HG03097 (cell line): ENCODE measurements at regions not wholly inside any gene's neighbourhood (a gene's known extent, or its start where the extent isn't known, plus 50 kb on each side); places are given as distances from the start of the nearest gene placed in this dataset.

Experiments used
- ATAC-seq: cut with Tn5 transposase; IDR thresholded peaks from one replicate; pipeline ENCODE4 v1.9.1; 2021; ENCODE audit not compliant: unreplicated experiment, low FRiP score

DNA sequence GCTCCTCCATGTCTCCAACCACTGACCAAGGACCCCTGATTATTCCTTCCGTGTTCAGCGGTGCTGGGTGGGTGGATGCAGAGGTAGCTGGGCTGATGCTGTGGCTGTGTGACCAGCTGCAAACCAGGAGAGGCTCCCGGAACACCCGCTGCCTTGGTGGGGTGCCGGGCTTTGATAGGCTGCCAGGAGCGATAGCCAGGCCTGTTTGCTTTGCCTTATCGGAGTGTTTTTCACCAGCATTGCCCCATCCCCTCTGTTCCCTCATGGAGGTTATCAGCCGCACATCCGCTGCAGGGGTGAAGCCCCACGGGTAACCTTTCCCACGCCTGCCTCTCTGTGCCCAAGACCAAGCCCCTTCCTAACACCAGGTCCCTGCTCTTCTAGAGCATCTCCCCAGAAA is 354.3 kb downstream of the C16orf95 start:
- ATAC-seq = no peak

DNA sequence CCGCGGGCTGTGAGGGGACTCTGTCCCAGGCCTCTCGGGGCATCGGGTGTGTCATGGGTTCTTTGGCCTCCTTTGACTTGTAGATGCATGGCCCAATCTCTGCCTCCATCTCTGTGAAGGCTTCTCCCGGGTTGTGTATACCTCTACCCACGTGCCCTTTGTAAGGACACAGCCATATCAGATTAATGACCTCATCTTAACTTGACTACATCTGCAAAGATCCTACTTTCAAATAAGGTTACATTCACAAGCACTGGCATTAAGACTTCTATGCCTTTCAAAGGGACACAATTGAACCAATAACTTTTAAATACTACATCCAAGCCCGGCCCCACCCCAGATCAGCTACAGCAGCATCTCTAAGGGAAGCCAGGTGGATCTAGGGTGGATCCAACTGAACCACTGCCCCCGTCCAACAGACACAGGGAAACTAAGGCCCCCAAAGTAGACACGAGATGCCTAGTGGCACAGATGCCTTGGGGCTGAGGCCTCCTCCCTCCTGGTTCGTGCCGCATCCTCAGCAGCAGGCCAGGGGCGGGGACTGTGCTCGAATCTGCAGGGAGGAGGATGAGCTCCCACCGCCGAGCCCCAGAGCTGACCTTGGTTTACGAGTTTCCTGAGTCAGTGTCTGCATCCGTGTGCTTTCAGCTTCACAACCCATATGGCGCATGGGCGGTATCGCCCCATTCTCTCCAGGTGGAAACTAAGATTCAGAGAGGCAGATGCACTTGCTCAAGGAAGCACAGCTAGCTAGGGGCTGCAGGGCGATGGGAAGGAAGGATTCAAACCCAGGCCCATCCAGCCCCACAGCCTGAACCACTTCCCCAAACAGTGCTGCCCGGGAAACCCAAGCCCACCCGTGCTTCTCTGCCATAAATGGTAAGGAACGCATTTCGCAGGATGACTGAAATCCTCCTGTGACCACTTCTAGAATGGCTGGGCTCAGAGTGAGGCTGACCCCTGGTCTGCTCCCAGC is 353.3 kb downstream of the C16orf95 start:
- ATAC-seq = no peak

DNA sequence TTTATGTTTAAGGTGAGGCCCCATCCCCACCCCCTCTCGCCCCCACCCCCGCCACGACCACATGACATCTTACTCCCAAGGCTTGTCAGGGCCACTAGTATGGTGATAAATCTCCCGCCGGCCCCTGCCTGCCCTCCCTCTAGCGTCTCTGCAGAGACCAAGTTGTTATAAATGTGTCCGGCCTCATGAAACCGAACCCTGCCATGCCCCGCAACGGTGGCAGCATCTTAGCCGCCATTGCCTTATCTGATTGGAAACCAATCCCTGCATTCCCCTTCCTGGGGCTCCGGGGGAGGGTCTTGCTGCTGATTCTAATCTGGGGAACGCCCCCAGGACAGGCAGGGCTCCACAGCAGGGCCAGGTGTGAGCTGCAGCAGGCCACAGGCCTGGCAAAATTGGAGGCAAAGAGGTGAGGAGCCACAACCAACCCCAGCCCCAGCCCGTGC is 352.4 kb downstream of the C16orf95 start:
- no peak for ATAC-seq

DNA sequence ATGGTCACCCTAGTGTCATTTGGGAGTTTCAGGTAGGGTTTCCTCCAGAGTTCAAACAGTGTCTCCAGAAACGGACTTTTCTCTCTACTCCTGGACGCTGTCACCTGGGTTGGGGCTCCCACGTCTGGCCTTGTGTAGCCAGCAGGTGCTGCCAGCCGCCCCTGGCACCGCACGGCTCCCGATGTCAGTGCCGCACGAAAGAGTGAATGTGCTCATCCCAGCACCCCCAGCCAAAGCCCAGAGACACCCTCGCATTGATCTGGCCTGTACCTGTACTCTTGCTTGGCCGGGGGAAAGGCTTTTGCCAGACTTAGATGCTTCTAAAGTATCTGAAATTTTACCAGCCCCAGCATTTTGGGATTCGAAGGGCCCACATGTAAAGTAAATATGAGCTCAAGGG is 351.9 kb downstream of the C16orf95 start:
- no peak for ATAC-seq

DNA sequence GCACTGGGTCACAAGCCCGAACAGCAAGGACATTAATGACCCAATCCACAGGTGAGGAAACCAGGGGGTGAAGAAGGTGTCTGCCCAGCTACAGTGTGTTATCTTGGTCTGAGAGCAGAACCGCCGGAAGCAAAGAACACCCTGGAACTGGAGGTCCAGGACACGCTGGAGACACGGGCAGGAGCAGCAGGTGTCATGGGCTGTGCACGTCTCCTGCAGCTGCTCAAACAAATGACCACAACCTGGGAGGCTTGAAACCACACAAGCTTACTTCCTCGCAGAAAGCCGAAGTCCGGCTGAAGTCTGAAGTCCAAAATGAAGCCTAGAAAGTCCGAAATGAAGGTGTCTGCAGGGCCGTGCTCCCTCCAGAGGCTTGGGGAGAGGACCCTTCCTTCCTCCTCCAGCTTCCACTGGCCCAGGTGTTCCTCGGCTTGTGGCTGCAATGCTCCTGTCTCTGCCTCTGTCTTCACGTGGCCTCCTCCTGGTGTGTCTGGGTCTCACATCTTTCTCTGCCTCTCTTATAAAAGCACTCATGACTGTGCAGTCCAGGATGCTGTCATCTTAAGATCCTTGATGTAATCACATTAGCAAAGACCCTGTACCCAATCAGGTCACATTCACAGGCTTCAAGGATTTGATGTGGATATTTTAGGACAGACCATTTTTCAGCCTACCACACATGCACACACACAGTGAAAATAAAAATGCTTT is 351.2 kb downstream of the C16orf95 start:
- no peak for ATAC-seq

DNA sequence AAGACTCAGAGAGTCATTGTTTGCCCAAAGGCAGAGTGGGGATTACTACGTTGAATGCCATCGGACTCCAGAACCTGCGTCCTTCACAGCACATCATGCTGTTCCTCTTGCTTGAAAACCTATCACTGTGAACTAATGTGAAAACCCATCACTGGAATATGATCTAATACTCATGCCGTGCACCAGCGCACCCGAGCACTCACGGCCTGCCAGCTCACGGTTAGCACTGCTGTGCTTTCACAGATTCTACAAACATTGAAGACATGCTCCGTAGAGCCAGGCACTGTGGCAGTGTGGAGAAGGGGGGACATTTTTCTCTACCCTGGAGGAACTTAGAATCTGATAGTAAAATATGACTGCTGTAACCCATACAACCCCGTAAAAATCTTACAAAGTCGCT is 350.4 kb downstream of the C16orf95 start:
- ATAC-seq = no peak

DNA sequence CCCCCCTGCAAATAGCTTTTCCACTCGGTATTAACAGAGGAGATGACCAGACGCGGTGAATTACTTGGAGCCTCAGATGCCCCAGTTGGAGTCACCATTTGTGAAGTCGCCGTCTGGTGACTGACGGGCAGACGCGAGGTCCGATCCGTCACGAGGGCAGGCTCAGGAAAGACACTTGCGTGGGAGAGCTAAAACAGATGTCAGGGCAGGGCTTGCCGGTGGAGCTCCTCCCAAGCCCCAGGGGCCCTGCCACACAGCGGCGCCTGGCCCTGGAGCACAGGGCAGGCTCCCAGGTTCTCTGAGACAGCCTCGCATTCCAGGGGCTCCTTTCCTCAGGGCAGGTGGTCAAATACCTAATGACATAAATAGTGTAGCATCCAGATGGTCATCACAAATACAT is 348.3 kb downstream of the C16orf95 start:
- ATAC-seq = no peak

DNA sequence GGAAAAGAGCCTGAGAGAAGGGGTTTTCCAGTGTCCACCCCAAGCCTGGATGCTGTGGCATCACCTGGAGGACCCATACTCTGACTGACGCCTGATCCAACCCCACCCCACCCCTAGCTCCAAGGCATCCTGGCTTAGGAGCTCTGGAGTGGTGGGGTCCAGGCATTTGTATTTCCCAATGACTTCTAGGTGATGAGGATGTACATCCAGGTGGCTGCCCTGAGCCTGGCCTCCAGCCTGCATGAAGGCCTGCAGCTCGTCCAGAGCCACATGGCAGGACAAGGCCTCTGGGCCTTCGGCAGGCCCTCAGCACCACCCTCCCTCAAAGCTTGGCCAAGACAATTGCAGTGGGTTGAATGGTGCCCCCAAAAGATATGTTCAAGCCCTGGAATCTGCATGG is 347.5 kb downstream of the C16orf95 start:
- ATAC-seq = no peak

DNA sequence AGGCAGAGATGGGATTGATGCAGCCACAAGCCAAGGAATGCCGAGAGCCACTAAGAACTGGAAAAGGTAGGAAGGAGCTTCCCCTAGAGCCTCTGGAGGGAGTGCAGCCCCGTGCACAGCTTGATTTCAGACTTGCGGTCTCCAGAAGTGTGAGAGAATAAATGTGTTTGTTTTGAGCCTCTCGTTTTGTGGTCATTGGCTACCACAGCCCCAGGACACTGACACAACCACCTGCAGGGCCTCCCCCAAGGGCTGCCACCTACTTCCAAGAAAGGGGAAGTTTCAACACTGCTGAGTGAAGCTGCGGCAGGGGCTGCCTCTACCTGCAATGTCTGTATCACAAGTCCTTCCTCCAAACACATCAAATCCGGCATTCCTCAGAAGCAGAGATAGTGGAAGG is 346.9 kb downstream of the C16orf95 start:
- no peak for ATAC-seq

DNA sequence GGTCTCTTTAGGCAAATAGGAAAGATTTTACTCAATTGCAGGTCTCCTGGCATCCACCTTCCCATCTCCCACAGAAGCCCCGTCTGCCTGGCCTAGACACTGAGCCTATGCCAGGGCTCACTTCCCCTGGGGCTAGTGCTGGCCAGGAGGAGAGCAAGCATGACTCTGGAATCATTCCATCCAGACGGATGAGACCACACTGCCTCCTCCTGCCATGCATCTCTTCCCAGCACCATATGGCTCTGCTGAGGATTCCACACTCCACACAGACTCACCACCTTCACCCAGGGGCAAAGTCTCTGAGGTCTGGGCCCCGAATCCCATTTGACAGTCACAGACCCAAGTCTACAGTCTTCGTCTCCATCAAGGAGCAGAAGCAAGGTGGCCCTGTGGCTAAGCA is 346.5 kb downstream of the C16orf95 start:
- no peak for ATAC-seq

DNA sequence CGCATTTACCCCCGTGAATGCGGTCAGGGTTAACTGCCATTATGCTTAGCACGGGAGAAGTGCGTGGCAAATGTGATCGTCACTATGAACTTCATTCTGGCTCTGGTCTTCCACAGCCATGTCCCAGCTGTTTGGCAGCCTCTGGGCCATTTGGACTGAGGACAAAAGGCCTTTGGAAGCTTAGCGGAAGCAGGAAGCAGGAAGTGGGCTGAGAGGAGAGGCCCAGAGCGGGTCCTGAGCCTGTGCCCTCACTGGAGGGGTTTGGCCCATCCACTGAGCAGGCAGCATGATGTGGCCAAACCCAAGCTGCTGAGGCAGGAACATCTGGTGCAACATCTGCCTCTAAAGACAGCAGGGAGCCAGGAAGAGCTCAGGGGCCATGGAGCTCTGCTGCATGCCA is 345.9 kb downstream of the C16orf95 start:
- ATAC-seq = no peak

DNA sequence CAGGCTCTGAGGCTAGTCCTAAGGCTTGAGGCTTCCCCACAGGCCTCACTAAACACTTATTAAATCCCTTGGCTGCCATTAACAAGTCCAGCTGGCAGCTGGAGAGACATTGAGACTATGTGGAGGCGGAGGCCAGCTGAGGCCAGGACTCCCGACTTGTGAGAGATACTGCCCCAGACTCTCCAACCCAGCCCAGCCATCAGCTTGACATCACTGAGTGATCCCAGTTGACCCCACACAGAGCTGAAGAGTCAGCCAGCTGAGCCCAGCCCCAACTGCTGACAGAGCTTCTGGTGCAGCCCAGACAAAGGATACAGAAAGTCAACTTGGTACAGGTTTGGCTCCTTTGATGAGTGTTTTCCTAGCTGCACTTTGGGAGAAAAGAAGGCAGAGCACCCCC is 343.1 kb downstream of the C16orf95 start:
- no peak for ATAC-seq

DNA sequence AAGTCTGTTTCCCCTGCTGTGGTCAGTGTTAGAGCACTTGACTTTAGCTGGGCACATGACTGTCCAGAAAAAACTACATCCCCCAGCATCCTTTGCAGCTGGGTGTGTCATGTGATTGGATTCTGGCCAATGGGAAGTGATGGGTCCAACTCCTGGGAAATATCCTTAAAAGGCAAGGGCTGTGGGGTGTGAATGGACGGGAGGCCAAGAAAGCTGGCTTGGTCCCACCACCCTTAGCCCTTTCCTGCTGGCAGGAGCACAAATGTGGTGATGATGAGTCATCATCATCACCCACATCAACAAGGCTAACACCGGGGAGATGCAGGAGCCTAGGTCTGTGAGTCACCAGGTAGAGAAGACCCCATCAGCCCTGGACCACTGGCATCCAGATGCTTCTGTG is 341.7 kb downstream of the C16orf95 start:
- no peak for ATAC-seq

DNA sequence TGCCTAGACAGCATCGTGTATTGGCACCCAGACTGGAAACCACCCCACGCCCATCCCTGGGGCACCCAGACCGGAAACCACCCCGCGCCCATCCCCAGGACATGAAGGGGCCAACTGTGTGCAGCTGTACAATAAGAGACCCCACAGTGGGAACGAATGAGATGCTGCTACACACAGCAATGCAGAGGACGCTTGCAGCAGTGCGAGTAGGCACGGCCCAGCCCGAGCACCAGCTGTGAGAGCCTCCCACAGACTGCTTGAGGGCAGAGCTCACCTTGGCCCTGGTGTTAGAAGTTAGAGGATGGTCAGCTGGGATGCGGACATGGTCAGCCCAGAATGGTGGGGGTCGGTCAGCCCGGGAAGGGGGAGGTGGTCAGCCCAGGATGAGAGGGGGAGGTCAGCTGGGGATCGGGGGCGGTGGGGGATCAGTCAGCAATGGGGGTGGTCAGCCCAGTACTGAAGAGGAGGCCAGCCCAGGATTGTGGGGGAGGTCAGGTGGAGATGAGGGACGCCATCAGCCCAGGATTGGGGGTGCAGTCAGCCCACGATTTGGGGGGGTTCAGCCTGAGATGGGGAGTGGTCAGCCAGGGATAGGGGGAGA is 340.0 kb downstream of the C16orf95 start:
- no peak for ATAC-seq

DNA sequence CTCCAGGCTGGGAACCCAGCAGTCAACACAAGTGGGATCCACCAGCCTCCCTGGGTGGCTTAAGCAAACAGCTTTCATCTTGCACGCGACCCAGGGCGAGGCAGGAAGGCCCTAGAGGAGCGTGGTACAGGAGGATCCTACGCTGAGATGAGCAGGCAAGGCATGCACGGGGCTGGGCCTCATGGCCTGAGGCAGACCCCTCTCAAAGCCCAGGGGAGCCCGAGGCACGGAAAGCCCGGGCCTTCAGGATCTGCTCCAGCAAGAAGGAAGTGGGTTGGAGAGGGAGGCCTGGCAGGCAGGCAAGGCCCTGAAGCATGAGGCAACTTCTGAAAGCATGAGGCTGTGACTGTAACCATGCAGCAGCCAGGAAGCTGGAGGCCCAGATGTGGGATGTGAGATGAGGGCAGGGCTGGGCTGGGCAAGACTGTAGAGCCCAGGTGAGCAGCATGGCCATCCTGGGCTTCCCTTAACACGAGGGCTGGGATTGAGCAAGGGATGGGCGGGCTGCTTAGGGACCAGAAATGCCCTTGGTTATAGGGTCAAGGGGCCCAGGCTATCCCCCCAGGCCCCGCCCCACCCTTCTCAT is 338.7 kb downstream of the C16orf95 start:
- ATAC-seq = no peak

DNA sequence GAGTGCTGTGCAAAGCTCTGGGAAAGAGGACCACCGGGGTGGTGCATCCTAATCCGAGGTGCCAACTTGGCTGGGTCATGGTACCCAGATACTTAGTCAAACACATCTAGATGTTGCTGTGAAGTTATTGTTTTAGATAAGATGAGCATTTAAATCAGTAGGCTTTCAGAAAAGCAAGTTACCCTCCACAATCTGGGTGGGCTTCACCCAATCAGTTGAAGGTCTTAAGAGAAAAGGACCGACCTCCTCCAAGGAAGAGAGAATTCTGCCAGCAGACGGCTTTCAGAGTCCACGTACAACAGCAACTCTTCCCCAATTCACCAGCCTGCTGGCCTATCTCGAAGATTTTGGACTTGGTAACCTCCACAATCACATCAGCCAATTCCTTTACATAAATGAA is 338.1 kb downstream of the C16orf95 start:
- ATAC-seq = no peak

DNA sequence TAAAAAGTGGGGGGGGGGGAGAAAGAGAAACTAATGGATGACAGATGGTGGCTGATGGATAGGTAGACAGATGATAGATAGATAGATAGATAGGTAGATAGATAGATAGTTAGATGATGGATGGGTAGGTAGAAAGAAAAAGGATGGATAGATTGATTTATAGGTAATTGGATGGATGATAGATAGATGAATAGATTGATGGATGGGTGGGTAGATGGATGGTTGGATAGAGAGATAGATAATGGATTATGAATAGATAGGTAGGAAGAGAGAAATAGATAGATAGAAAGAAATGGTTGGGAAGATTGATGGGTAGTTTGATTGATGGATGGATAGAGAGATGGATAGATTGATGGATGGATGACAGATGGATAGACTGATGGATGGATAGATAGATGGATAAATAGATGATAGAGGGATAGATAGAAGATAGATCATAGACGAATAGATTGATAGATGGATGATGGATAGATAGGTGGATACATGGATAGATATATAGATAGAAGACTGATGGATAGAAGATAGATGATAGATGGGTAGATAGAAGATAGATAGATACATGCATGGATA is 337.1 kb downstream of the C16orf95 start:
- no peak for ATAC-seq

DNA sequence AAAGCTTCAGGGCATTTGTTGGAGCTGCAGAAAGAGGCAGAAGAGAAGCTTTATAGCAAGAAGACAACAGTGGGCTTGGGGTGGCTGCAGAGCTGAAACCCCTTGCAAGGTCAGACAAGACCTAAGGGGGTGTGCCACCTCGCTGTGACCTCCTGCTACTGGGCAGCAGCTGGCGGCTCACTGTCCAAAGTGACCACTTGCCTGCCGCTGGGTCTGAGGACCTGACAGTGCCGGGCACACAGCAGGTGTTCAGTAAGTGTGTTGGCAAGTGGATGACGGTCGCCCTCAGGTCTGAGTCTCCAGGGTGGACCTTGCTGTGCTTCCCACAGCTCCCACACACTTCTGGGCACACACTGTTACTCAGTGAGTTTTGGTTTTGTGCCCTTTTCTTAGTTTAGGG is 336.5 kb downstream of the C16orf95 start:
- ATAC-seq = no peak

DNA sequence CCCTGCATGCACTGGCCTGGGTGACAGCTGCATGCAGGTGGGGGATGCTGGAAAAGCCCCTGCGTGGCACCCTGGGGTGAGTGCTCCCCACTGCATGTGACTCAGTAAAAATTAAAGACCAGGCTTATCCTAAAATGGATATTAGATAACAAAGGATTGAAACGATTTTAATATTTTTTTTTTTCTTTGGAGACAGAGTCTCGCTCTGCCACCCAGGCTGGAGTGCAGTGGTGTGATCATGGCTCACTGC is 334.9 kb downstream of the C16orf95 start:
- ATAC-seq = no peak

DNA sequence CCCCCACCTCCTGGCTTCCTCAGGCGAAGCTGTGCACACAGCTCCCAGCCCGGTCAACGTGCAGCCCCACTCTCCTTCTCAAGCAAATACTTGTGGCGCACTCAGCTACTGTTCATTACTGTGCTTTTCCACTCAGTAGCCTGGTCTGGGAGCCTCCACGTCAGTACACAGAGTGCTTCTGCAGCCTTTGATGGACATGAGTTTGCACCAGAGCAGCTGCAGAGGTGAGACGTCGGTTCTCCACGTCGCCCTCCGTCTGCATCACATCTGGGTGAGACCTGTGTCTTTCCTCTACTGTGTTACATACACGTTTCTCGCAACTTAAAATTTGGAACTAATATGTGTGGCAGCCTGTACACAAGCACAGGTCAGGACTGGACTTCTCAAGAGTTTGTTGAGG is 334.3 kb downstream of the C16orf95 start:
- no peak for ATAC-seq

DNA sequence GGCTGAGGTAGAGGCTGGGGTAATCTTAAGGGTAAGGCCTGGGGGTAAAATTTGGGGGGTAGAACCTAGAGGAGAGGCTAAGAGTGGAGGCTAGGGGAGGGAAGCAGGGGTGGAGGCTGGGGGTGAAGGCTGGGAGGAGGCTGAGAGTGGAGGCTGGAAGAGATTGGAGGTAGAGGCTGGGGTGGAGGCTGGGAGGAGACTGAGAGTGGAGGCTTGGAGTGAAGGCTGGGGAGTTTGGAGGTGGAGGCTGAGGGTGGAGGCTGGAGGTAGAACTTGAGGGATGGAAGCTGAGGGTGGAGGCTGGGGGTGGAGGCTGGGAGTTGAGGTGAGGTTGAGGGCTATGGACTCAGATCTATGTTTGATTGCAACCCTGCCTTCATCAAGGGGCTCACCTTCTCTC is 333.6 kb downstream of the C16orf95 start:
- no peak for ATAC-seq
